Liver (tissue), 7 donors: ENCODE measurements at regions not wholly inside any gene's neighbourhood (a gene's known extent, or its start where the extent isn't known, plus 50 kb on each side); places are given as distances from the start of the nearest gene placed in this dataset.

Source experiments
- DNase-seq: peaks from one replicate; pipeline ENCODE4 v3.0.0-alpha.2; 2017; ENCODE audit warnings: low spot score
- H3K27ac ChIP-seq, 2 donors: one replicate each; pipeline ENCODE4 v1.7.0; 2013; ENCODE audit warnings: inconsistent platforms in 2 of 2, low read length in 2 of 2, control low read depth in 1 of 2, low read depth in 1 of 2, mild to moderate bottlenecking in 1 of 2
- H3K27me3 ChIP-seq, 4 donors: one replicate each; pipeline versions ENCODE4 v1.6.1 to v1.7.0; 2013; ENCODE audit warnings: low read length in 3 of 4, inconsistent platforms in 1 of 4, mild to moderate bottlenecking in 1 of 4, moderate library complexity in 1 of 4; ENCODE audit not compliant: control insufficient read depth in 4 of 4, insufficient read depth in 4 of 4
- H3K36me3 ChIP-seq, 4 donors: one replicate each; pipeline versions ENCODE4 v1.6.1 to v1.7.0; 2013; ENCODE audit warnings: low read length in 3 of 4, mild to moderate bottlenecking in 3 of 4, low read depth in 1 of 4, moderate library complexity in 1 of 4; ENCODE audit not compliant: control insufficient read depth in 4 of 4, insufficient read depth in 3 of 4
- H3K4me1 ChIP-seq, 4 donors: one replicate each; pipeline versions ENCODE4 v1.6.1 to v1.7.0; 2013; ENCODE audit warnings: low read length in 3 of 4, mild to moderate bottlenecking in 3 of 4, moderate library complexity in 1 of 4; ENCODE audit not compliant: control insufficient read depth in 4 of 4, insufficient read depth in 4 of 4
- H3K4me3 ChIP-seq, 3 donors: one replicate each; pipeline versions ENCODE4 v1.6.1 to v1.7.0; 2013; ENCODE audit warnings: low read length in 3 of 3, control low read depth in 1 of 3, low read depth in 1 of 3, mild to moderate bottlenecking in 1 of 3
- H3K9ac ChIP-seq, 2 donors: one replicate each; pipeline ENCODE4 v1.7.0; 2013; ENCODE audit warnings: low read length in 2 of 2, mild to moderate bottlenecking in 2 of 2, moderate library complexity in 2 of 2, control low read depth in 1 of 2, low read depth in 1 of 2
- H3K9me3 ChIP-seq, 4 donors: one replicate each; pipeline versions ENCODE4 v1.6.1 to v1.7.0; 2013; ENCODE audit warnings: low read length in 3 of 4; ENCODE audit not compliant: control insufficient read depth in 4 of 4
- ATF3 ChIP-seq: IDR thresholded peaks from 2 replicates; pipeline ENCODE4 v1.6.1; 2016; ENCODE audit warnings: antibody characterized with exemption
- EGR1 ChIP-seq, 2 donors: IDR thresholded peaks; 2 replicates each; pipeline ENCODE4 v1.6.1; 2016 to 2018; ENCODE audit warnings: antibody characterized with exemption in 2 of 2, low read depth in 2 of 2
- FOXA1 ChIP-seq: IDR thresholded peaks from 2 replicates; pipeline ENCODE4 v1.6.1; 2016; ENCODE audit warnings: antibody characterized with exemption
- FOXA2 ChIP-seq: IDR thresholded peaks from 2 replicates; pipeline ENCODE4 v1.6.1; 2016; ENCODE audit warnings: antibody characterized with exemption
- GABPA ChIP-seq, 2 donors: IDR thresholded peaks in 1 of 2; conservative IDR thresholded peaks in 1 of 2; 2 replicates each; pipeline ENCODE4 v1.6.1; 2016; ENCODE audit warnings: antibody characterized with exemption in 2 of 2, mild to moderate bottlenecking in 1 of 2, moderate library complexity in 1 of 2
- HNF4A ChIP-seq, 2 donors: conservative IDR thresholded peaks; 2 replicates each; pipeline ENCODE4 v1.6.1; 2016; ENCODE audit warnings: antibody characterized with exemption in 2 of 2, mild to moderate bottlenecking in 2 of 2
- HNF4G ChIP-seq: IDR thresholded peaks from 2 replicates; pipeline ENCODE4 v1.6.1; 2016; ENCODE audit warnings: antibody characterized with exemption
- JUND ChIP-seq, 2 donors: IDR thresholded peaks; 2 replicates each; pipeline ENCODE4 v1.6.1; 2016; ENCODE audit warnings: antibody characterized with exemption in 2 of 2
- MAX ChIP-seq: IDR thresholded peaks from 2 replicates; pipeline ENCODE4 v1.6.1; 2016; ENCODE audit warnings: antibody characterized with exemption
- NR2F2 ChIP-seq: IDR thresholded peaks from 2 replicates; pipeline ENCODE4 v1.6.1; 2016; ENCODE audit warnings: antibody characterized with exemption
- RAD21 ChIP-seq, 2 donors: IDR thresholded peaks; 2 replicates each; pipeline ENCODE4 v1.6.1; 2016; ENCODE audit warnings: antibody characterized with exemption in 2 of 2, mild to moderate bottlenecking in 2 of 2
- REST ChIP-seq: IDR thresholded peaks from 2 replicates; pipeline ENCODE4 v1.6.1; 2016; ENCODE audit warnings: antibody characterized with exemption, mild to moderate bottlenecking
- RXRA ChIP-seq, 2 donors: IDR thresholded peaks; 2 replicates each; pipeline ENCODE4 v1.6.1; 2017 to 2018; ENCODE audit warnings: antibody characterized with exemption in 2 of 2, mild to moderate bottlenecking in 1 of 2
- ZBTB33 ChIP-seq: IDR thresholded peaks from 2 replicates; pipeline ENCODE4 v1.6.1; 2016; ENCODE audit warnings: antibody characterized with exemption
- WGBS: extraction: QIAGEN DNeasy Blood & Tissue Kit; methylation state at CpG from one replicate; pipeline ENCODE4 v1.1.7; 2013; 5-methylcytosine and 5-hydroxymethylcytosine counted together
- donor health status: healthy.
- donor health status: healthy.
- donor health status: healthy.
- donor health status: healthy.

GRCh38 chr17:36768394-36768793, 167.0 kb downstream of the MRM1 start:
- Histone ChIP-seq H3K36me3 (no peaks in the 10 kb centered on the region), H3K9me3 (no peaks in the 10 kb centered on the region), H3K27ac (no peak overlapping the region), H3K4me3 (no peak overlapping the region), H3K27me3 (no peaks in the 10 kb centered on the region), H3K9ac (no peak overlapping the region), H3K4me1 (no peaks in the 10 kb centered on the region)
- 44% methylated on average over 13 of the region's 13 CpGs for WGBS
- TF ChIP-seq ATF3 (no peak), RXRA (IDR thresholded peaks at IDR 0.05) (no peak), FOXA1 (no peak), JUND (IDR thresholded peaks at IDR 0.05) (no peak), HNF4G (no peak), RAD21 (IDR thresholded peaks at IDR 0.05) (no peak), ZBTB33 (no peak)
- no peak for DNase-seq

GRCh38 chr17:36773039-36773438, 164.2 kb upstream of the LHX1 start:
- Histone ChIP-seq H3K4me3 (no peak overlapping the region), H3K27ac (no peak overlapping the region), H3K27me3 (peaks cover 0 to 9% (median 1%) of the 10 kb centered on the region in 4 donors), H3K9me3 (no peaks in the 10 kb centered on the region), H3K9ac (no peak overlapping the region), H3K36me3 (no peaks in the 10 kb centered on the region), H3K4me1 (no peaks in the 10 kb centered on the region)
- no peak for DNase-seq
- TF ChIP-seq ZBTB33 (no peak), GABPA (IDR thresholded peaks at IDR 0.05 in 1 of 2, conservative IDR thresholded peaks at IDR 0.05 in 1 of 2) (no peak), HNF4G (no peak), EGR1 (IDR thresholded peaks at IDR 0.05; ENCODE audit: low read depth in 2 of 2) (no peak), HNF4A (conservative IDR thresholded peaks at IDR 0.05) (no peak), FOXA2 (no peak), JUND (IDR thresholded peaks at IDR 0.05) (no peak), MAX (no peak), NR2F2 (no peak), RAD21 (IDR thresholded peaks at IDR 0.05) (no peak)
- 54% methylated on average over 4 of the region's 4 CpGs for WGBS

GRCh38 chr17:36777118-36777517, 160.2 kb upstream of the LHX1 start:
- H3K4me3 ChIP-seq, result no peak overlapping the region
- DNase-seq, result no peak
- TF ChIP-seq REST, result peak; percentile 98
- no peak for TF ChIP-seq ATF3
- no peak for TF ChIP-seq FOXA2
- no peak for TF ChIP-seq ZBTB33
- H3K27me3 ChIP-seq, result peaks cover 0 to 18% (median 3%) of the 10 kb centered on the region in 4 donors
- H3K9me3 ChIP-seq, result no peaks in the 10 kb centered on the region
- no peaks in the 10 kb centered on the region for H3K36me3 ChIP-seq
- no peak overlapping the region for H3K27ac ChIP-seq
- H3K9ac ChIP-seq, result no peak overlapping the region
- WGBS, result 28% methylated on average over 6 of the region's 6 CpGs
- no peaks in the 10 kb centered on the region for H3K4me1 ChIP-seq
